GM19240 (cell line): ENCODE measurements at regions not wholly inside any gene's neighbourhood (a gene's known extent, or its start where the extent isn't known, plus 50 kb on each side); places are given as distances from the start of the nearest gene placed in this dataset.
"Not testable (repeated sequence)": the region's sequence is repeated elsewhere in the genome, so short reads cannot be mapped to it uniquely, and the experiment has no call there.

ENCODE experiments used
- DNase-seq: peaks from one replicate; pipeline ENCODE4 v3.0.0; 2011; ENCODE audit warnings: low spot score; ENCODE audit not compliant: insufficient read length

GRCh38 chr14:105898482-105899010 is 372.2 kb downstream of the TMEM121 start:
- no peak for DNase-seq

- no peak for DNase-seq
These were observed 372.8 kb downstream of the TMEM121 start for GRCh38 chr14:105899071-105899641.

- no peak for DNase-seq
These were observed 373.4 kb downstream of the TMEM121 start for GRCh38 chr14:105899657-105900397.

- no peak for DNase-seq
These were observed 374.2 kb downstream of the TMEM121 start for GRCh38 chr14:105900398-105901160.

GRCh38 chr14:105901226-105901625 is 374.8 kb downstream of the TMEM121 start:
- DNase-seq: no peak

GRCh38 chr14:105902131-105902898 is 375.9 kb downstream of the TMEM121 start:
- no peak for DNase-seq

- DNase-seq: not testable (repeated sequence)
These were observed 376.4 kb downstream of the TMEM121 start for GRCh38 chr14:105902899-105903165.

- DNase-seq: no peak
These were observed 377.6 kb downstream of the TMEM121 start for GRCh38 chr14:105903971-105904370.

GRCh38 chr14:105904379-105904778 is 378.0 kb downstream of the TMEM121 start:
- no peak for DNase-seq

GRCh38 chr14:105905456-105905855 is 379.1 kb downstream of the TMEM121 start:
- DNase-seq: no peak

- DNase-seq: no peak
These were observed 380.9 kb downstream of the TMEM121 start for GRCh38 chr14:105907276-105907675.

GRCh38 chr14:105908006-105908405 is 381.6 kb downstream of the TMEM121 start:
- DNase-seq: no peak

GRCh38 chr14:105908481-105908911 is 382.1 kb downstream of the TMEM121 start:
- no peak for DNase-seq

GRCh38 chr14:105909046-105909827 is 382.9 kb downstream of the TMEM121 start:
- DNase-seq: no peak

GRCh38 chr14:105909828-105910120 is 383.4 kb downstream of the TMEM121 start:
- not testable (repeated sequence) for DNase-seq

GRCh38 chr14:105910426-105910825 is 384.0 kb downstream of the TMEM121 start:
- DNase-seq: no peak

GRCh38 chr14:105911006-105911847 is 384.8 kb downstream of the TMEM121 start:
- no peak for DNase-seq

GRCh38 chr14:105911848-105912292 is 385.5 kb downstream of the TMEM121 start:
- not testable (repeated sequence) for DNase-seq

- DNase-seq: no peak
These were observed 386.3 kb downstream of the TMEM121 start for GRCh38 chr14:105912641-105913180.

- DNase-seq: no peak
These were observed 386.8 kb downstream of the TMEM121 start for GRCh38 chr14:105913221-105913620.
